BJ (cell line): ENCODE measurements at regions not wholly inside any gene's neighbourhood (a gene's known extent, or its start where the extent isn't known, plus 50 kb on each side); places are given as distances from the start of the nearest gene placed in this dataset.

Experiments used
- CTCF ChIA-PET: fragments of 350-600 bp; formaldehyde crosslinking; extraction: SDS; loops from one replicate; lab custom pipeline; 2021; ENCODE audit warnings: antibody characterized with exemption, inconsistent platforms; lab: Yijun Ruan, JAX
- POLR2A ChIA-PET: fragments of 300-600 bp; sonication (Branson Sonifier 250); formaldehyde crosslinking; extraction: SDS; loops from one replicate; lab custom pipeline; 2021; ENCODE audit warnings: antibody characterized with exemption; lab: Charles Lee
- DNase-seq: peaks from one replicate; pipeline ENCODE4 v3.0.0-alpha.2; 2011; ENCODE audit warnings: low read depth
- H3K27me3 ChIP-seq: 2 replicates; pipeline ENCODE4 v1.6.0; 2011; ENCODE audit warnings: low read length; ENCODE audit not compliant: control insufficient read depth, insufficient read depth
- H3K36me3 ChIP-seq: 2 replicates; pipeline ENCODE4 v1.5.1; 2011; ENCODE audit warnings: low read length; ENCODE audit not compliant: control insufficient read depth, insufficient read depth
- H3K4me3 ChIP-seq: 2 replicates; pipeline ENCODE4 v1.5.1; 2011; ENCODE audit warnings: low read depth, mild to moderate bottlenecking, control low read depth, low read length
- TF ChIP-seq, protein P1 (sequence below): IDR thresholded peaks from 2 replicates; pipeline ENCODE4 v1.5.1; 2011; ENCODE audit warnings: low read depth, mild to moderate bottlenecking, control low read depth, inconsistent platforms, low read length, moderate library complexity; ENCODE audit not compliant: insufficient read depth

DNA sequence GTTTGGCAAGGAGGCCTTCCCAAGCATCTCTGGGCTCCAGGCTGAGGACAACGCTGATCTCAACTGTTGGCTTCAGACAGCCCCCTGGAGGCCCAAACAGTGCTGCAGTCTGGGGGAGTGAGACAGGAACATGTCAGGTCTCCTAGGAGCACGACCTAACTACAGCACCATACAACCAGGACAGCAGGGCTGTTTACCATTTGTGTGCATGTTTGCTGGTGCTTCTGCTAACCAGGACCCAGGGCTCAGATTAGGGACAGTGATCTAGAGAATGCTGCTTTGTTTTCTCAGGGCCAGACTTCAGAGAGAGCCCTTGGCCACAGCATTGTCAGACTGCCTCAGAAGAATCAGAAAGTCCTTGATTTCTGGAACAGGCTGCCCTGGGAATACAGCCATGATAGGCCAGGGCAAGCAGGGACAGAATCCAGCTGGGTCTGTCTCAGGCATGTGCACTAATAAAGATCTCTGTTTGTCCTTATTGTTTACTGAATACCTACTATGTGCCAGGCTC is 126.5 kb downstream of the VPREB1 start:
- no peak overlapping the region for H3K4me3 ChIP-seq
- no peaks in the 10 kb centered on the region for H3K36me3 ChIP-seq
- POLR2A ChIA-PET, result no interaction called here
- TF ChIP-seq, protein P1, sequence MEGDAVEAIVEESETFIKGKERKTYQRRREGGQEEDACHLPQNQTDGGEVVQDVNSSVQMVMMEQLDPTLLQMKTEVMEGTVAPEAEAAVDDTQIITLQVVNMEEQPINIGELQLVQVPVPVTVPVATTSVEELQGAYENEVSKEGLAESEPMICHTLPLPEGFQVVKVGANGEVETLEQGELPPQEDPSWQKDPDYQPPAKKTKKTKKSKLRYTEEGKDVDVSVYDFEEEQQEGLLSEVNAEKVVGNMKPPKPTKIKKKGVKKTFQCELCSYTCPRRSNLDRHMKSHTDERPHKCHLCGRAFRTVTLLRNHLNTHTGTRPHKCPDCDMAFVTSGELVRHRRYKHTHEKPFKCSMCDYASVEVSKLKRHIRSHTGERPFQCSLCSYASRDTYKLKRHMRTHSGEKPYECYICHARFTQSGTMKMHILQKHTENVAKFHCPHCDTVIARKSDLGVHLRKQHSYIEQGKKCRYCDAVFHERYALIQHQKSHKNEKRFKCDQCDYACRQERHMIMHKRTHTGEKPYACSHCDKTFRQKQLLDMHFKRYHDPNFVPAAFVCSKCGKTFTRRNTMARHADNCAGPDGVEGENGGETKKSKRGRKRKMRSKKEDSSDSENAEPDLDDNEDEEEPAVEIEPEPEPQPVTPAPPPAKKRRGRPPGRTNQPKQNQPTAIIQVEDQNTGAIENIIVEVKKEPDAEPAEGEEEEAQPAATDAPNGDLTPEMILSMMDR, result 0 out of 2 replicates have a peak, but pooled peaks have one; percentile 4
- H3K27me3 ChIP-seq, result peaks cover 3% of the 10 kb centered on the region
- CTCF ChIA-PET, result no interaction called here
- DNase-seq, result no peak

DNA sequence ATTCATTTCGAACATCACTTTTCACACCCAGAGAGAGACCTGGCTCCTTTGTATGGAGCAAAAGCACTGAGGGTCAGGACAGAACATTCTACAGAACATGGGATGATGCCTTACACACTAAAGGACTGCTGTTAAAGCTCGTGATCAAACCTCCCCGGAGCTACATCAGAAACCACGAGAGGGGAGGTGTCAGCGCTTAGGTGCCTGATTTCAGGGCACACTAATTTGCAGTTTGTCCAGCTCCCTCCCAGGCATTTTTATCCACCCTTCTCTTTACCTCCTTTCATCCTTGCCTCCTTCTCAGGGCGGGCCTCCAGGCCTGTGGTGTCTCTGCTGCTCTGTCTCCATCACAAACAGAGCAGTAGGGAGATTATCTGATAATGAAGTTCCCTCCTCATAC is 127.5 kb downstream of the VPREB1 start:
- Histone ChIP-seq H3K27me3 (no peaks in the 10 kb centered on the region; the same call in 1 of the 2 replicates), H3K36me3 (no peaks in the 10 kb centered on the region), H3K4me3 (no peak overlapping the region)
- POLR2A ChIA-PET, result no interaction called here
- DNase-seq, result no peak
- TF ChIP-seq, protein P1, result no peak
- CTCF ChIA-PET, result interaction anchor here (0.7 kb wide), 1 partner anchor 58 kb away, joined by 3 read pairs; no protein-coding TSS in a partner anchor

DNA sequence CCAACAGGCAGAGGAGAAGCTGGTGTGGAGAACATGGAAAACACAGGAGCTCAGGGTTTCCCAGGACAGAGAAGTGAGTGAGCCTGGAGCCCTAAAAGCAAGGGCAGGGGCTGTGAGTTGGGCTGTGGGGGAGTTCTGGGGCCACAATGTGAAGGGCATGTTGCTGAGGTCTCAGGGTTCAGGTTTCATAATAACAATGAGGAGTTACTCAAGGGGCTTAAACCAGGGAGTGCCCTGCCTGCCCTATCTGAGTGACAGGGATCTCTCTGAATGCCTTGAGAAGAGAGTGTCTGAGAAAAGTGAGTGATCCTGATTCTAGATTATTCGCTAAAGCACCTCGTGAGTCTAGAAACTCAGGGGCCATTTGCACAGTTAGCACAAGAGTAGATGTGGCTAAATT is 129.6 kb downstream of the VPREB1 start:
- Histone ChIP-seq H3K27me3 (no peaks in the 10 kb centered on the region; the same call in 1 of the 2 replicates), H3K4me3 (no peak overlapping the region), H3K36me3 (no peaks in the 10 kb centered on the region)
- TF ChIP-seq, protein P1, result no peak
- ChIA-PET POLR2A (no interaction called here), CTCF (no interaction called here)
- DNase-seq, result no peak

DNA sequence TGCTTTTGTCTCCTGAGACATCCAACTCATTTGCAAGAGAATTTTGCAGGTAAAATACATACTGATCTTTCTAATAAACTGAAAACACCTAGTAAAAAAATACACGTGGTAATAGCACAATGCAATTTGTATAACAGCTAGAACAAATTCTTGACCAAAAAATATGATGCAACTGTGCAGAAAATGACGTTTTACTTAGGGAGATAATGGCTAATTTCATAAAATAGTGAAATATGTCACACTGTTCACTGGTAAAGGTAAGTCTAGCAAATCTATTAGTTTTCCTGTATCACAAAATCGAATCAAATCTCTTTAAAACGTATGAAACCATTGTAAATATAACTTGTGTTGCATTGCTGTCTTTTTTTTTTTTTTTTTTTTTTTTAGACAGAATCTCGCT is 130.0 kb downstream of the VPREB1 start:
- no peak overlapping the region for H3K4me3 ChIP-seq
- no peaks in the 10 kb centered on the region for H3K36me3 ChIP-seq
- POLR2A ChIA-PET, result no interaction called here
- TF ChIP-seq, protein P1, result no peak
- H3K27me3 ChIP-seq, result no peaks in the 10 kb centered on the region; the same call in 1 of the 2 replicates
- DNase-seq, result no peak
- CTCF ChIA-PET, result interaction anchor here (1.7 kb wide), 1 partner anchor 18 kb away, joined by 4 read pairs; no protein-coding TSS in a partner anchor

DNA sequence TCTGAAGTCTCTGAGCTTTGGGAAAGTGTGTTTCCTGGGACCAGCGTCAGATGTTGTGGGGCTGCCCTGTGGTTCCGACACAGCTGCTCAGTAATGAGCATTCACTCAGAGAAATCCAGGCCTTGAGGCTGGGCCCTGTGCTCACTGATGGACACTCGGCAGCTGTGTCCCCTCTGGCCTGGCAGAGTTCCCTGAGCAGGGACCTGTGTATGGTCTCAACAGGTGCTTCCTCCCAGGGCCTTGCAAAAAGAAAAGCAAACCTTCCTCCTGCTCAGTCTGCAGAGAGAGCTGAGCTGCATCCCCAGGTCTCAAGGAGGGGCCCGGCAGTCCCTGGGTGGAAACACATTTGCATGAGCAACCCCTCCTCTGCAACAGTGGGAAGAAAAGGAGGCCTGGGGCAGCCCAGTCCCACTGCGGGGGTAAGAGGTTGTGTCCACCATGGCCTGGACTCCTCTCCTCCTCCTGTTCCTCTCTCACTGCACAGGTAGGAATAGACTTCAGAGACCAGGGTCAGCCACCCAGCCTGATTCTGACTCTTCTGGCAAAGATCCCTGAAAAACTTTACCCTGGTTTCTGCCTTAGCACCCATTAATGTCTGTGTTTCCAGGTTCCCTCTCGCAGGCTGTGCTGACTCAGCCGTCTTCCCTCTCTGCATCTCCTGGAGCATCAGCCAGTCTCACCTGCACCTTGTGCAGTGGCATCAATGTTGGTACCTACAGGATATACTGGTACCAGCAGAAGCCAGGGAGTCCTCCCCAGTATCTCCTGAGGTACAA is 131.2 kb downstream of the VPREB1 start:
- TF ChIP-seq, protein P1, result no peak
- CTCF ChIA-PET, result interaction anchor here (1.7 kb wide), 1 partner anchor 19 kb away, joined by 4 read pairs; no protein-coding TSS in a partner anchor

More for the DNA sequence above, 131.2 kb downstream of the VPREB1 start:
- no peaks in the 10 kb centered on the region; the same call in 1 of the 2 replicates for H3K27me3 ChIP-seq
- POLR2A ChIA-PET, result no interaction called here
- DNase-seq, result no peak
- H3K36me3 ChIP-seq, result no peaks in the 10 kb centered on the region
- no peak overlapping the region for H3K4me3 ChIP-seq
